ENCODE measurements at regions not wholly inside any gene's neighbourhood (a gene's known extent, or its start where the extent isn't known, plus 50 kb on each side); places are given as distances from the start of the nearest gene placed in this dataset.

GRCh38 chr11:116100016-116100415 lies 595.8 kb upstream of the CADM1 start:
- H3K27me3 ChIP-seq = no peaks in the 10 kb centered on the region
- no peaks in the 10 kb centered on the region for H3K36me3 ChIP-seq
- H3K4me1 ChIP-seq = no peaks in the 10 kb centered on the region
- no peak for TF ChIP-seq POLR2AphosphoS5 (IDR thresholded peaks at IDR 0.05; ENCODE audit: insufficient read depth in 1 of 2, low read depth in 1 of 2)
- no peak for TF ChIP-seq CTCF (IDR thresholded peaks at IDR 0.05)
- no peak for TF ChIP-seq POLR2A (IDR thresholded peaks at IDR 0.05)
- peak in 1 of 2 donors; percentile 34 for DNase-seq (ENCODE audit: extremely low spot score in 2 of 2)
- H3K9me3 ChIP-seq = no peaks in the 10 kb centered on the region
- no peak overlapping the region for H3K4me3 ChIP-seq
- no peak overlapping the region for H3K27ac ChIP-seq
- intact Hi-C loops (cut with DNase I) = no loop called here

DNA sequence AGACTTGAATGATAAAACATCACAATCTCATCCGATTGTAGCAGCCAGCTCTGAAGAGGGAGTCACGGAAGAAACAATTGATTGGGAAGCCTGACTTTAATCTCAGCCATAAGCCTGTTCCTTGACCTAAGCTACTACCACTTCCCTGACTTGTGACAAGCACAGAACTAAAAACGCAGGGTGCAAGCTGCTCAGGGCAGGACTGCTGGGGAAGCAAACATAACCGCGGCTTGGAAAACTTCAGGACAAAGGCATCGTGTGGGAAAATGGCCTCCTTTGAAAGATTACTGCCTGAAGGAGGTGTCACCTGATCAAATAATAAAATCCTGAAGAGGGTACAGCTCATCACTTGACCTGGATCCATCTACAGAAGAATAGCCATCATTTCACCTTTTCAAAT lies 595.3 kb upstream of the CADM1 start:
- TF ChIP-seq CTCF (IDR thresholded peaks at IDR 0.05) (no peak), POLR2AphosphoS5 (IDR thresholded peaks at IDR 0.05; ENCODE audit: insufficient read depth in 1 of 2, low read depth in 1 of 2) (no peak), POLR2A (IDR thresholded peaks at IDR 0.05) (no peak)
- H3K27ac ChIP-seq = no peak overlapping the region
- no peaks in the 10 kb centered on the region for H3K36me3 ChIP-seq
- DNase-seq (ENCODE audit: extremely low spot score in 2 of 2) = no peak
- no peaks in the 10 kb centered on the region for H3K27me3 ChIP-seq
- no peaks in the 10 kb centered on the region for H3K4me1 ChIP-seq
- H3K4me3 ChIP-seq = no peak overlapping the region
- no peaks in the 10 kb centered on the region for H3K9me3 ChIP-seq
- intact Hi-C loops (cut with DNase I) = no loop called here

- no peaks in the 10 kb centered on the region for H3K9me3 ChIP-seq
- TF ChIP-seq POLR2AphosphoS5 (IDR thresholded peaks at IDR 0.05; ENCODE audit: insufficient read depth in 1 of 2, low read depth in 1 of 2) (no peak), CTCF (IDR thresholded peaks at IDR 0.05) (no peak), POLR2A (IDR thresholded peaks at IDR 0.05) (no peak)
- peak in 1 of 2 donors; percentile 49 for DNase-seq (ENCODE audit: extremely low spot score in 2 of 2)
- no peaks in the 10 kb centered on the region for H3K36me3 ChIP-seq
- H3K27me3 ChIP-seq = no peaks in the 10 kb centered on the region
- H3K4me3 ChIP-seq = no peak overlapping the region
- no peak overlapping the region for H3K27ac ChIP-seq
- intact Hi-C loops (cut with DNase I) = no loop called here
- no peaks in the 10 kb centered on the region for H3K4me1 ChIP-seq
Measured at GRCh38 chr11:116096272-116096995, 592.2 kb upstream of the CADM1 start.

GRCh38 chr11:116093481-116094270 lies 589.5 kb upstream of the CADM1 start:
- Histone ChIP-seq H3K9me3 (no peaks in the 10 kb centered on the region), H3K27me3 (no peaks in the 10 kb centered on the region)
- intact Hi-C loops (cut with DNase I) = no loop called here

More at GRCh38 chr11:116093481-116094270, 589.5 kb upstream of the CADM1 start:
- no peak for DNase-seq (ENCODE audit: extremely low spot score in 2 of 2)
- no peaks in the 10 kb centered on the region for H3K36me3 ChIP-seq
- no peak overlapping the region for H3K4me3 ChIP-seq
- H3K27ac ChIP-seq = no peak overlapping the region
- H3K4me1 ChIP-seq = no peaks in the 10 kb centered on the region
- TF ChIP-seq POLR2A (IDR thresholded peaks at IDR 0.05) (no peak), CTCF (IDR thresholded peaks at IDR 0.05) (no peak), POLR2AphosphoS5 (IDR thresholded peaks at IDR 0.05; ENCODE audit: insufficient read depth in 1 of 2, low read depth in 1 of 2) (no peak)
